Inflammatory macrophage treated with lipopolysaccharide for 1 hour (primary cell): ENCODE measurements at regions not wholly inside any gene's neighbourhood (a gene's known extent, or its start where the extent isn't known, plus 50 kb on each side); places are given as distances from the start of the nearest gene placed in this dataset.
A peak's percentile ranks its signal among the peaks of the same experiment; 100 is the strongest.
"Not testable (repeated sequence)": the region's sequence is repeated elsewhere in the genome, so short reads cannot be mapped to it uniquely, and the experiment has no call there.

ENCODE experiments used
- DNase-seq, 2 donors: peaks; one replicate each; pipeline ENCODE4 v3.0.0-alpha.2; 2020 to 2022

DNA sequence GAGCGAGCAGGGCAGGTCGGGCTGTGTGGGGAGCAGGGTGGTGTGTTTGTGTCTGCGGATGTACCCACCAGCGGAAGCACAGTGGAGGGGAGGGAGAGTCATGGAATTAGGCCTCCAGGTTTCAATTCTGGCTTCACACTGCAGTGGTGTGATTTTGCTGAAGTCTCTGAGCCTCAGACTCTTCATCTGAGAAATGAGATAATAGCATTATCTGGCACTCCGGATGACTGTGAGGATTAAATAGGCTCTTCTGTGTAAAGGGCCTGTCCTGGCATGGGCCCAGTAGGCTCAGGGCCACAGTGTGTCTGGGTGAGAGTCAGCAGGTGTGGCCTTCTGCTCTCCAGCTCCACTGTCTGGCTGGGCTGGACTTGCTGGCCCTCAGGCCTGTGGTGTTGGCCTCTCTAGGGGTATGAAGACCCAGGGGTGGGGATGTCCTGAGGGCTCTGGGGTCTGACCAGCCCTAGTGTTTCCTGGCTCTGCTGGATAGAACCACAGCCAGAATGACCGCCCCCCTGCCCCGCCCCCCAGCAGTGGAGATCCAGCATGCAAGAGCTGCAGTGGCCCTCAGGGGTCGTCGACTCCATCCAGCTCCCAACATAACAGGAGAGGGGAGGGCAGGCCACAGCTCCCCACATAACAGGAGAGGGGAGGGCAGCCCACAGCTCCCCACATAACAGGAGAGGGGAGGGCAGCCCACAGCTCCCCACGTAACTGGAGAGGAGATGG is 178.6 kb downstream of the RPS24 start:
- DNase-seq, result no peak

DNA sequence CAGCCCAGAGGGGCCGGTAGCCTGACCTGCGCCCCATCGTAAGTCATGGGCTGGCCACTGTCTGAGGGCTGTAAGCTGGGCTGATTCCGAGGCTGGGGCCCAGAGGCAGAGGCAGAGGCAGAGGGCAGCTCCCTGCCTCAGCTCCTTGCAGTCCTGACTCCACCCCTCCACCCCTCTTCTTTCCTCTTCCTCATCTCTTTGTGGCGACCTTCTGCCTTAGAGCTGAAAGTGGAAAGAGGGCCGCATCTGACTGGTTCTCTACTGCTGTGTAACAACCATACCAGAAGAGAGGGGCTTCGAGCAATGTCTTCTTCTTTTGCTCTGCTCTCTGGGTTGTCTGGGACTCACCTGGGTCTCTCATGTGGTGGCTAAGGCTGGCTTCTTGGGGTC is 179.1 kb downstream of the RPS24 start:
- no peak for DNase-seq

DNA sequence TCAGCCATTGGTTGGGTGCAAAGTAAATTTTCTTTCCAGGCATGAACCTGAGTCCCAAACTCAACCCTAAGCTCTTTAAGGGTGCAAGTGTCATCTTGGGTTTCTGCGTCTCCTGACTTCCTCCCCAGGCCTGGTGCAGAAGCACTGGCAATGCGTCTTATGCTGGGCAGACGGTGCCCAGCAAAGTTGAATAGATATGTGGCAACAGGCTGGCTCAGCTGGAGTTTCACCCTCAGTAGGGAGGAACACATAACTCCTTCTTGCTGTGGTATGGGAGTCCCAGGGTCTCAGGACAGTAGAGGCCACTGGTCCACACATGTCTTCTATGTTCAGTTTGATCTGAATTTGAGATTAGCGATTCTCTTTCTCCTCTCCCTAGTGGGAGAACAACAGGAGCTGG is 181.3 kb downstream of the RPS24 start:
- DNase-seq, result no peak

DNA sequence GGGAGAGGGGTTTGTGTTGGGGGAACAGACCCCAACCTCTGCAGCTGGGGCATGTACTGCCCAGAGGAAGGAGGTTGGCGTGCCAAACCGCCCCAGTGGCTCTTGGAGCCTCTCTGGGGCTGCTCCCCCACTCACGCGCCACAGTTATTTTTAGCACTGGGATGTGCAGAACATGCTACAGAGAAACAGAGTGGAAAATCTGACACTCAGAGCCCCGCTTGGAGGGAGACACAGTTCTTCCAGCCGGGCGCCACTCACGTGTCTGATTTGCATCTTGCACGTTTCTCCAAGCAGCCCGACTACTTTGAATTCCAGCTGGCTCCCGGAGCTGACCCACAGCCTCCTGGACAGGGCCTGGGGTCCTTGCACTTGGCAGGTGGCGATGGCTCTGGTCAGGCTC is 182.0 kb downstream of the RPS24 start:
- no peak for DNase-seq

DNA sequence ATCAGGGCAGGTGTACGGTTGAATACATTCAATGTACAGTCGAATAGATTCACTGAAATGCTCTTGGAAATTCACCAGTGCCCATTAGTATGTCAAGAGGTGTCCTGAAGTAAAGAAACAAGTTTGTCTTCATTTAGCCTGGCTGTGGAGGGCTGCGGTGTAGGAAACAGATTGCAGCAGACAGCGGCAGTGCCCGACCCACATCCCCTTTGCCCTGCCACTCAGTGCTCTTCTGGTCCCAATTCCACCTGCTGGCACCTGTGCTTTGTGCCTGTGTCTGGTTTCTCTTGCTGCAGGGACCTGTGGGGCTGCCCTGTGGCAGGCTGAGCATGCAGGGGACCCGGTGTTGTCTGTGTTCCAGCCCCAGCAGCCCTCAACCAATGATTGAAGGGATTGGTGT is 183.7 kb downstream of the RPS24 start:
- no peak for DNase-seq

DNA sequence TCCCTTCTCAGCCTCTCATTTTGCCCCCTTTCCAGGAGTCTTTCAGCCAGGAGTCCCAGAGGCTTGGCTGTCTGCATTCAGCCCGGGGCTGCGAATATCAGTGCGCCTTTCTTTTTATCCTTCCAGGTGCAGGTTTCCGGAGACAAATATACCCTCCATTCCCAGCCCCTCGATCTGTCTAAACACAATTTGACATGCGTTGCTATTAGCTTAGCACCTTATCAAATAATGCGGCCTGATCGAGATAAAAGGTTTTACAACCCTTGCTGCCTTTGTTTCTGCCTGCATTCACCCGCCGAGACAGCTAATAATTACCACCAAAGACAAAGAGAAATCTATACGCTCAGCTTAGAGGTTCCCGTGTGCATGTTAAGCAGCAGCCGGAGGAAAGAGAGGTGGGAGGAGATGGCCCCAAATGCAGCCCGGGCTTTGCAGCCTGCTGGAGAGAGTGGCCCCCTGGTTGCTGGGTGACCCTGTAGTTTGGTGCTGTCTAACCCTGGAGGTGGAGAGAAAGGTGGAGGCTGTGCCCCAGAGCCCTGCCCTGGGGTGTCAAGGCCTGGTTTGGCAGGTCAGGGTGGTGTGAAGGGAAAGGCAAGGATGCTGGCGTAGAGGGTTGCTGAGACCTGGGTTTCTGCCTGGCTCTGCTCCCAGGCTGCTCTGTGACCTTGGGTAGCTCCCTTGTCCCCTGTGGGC is 185.3 kb downstream of the RPS24 start:
- DNase-seq, result no peak

DNA sequence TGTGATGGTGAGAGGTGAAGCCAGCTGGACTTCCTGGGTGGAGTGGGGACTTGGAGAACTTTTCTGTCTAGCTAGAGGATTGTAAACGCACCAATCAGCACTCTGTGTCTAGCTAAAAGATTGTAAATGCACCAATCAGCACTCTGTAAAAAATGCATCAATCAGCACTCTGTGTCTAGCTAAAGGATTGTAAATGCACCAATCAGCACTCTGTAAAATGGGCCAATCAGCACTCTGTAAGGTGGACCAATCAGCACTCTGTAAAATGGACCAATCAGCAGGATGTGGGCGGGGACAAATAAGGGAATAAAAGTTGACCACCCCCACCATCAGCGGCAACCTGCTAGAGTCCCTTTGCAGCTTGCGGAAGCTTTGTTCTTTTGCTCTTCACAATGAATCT is 185.9 kb downstream of the RPS24 start:
- DNase-seq, result not testable (repeated sequence)

DNA sequence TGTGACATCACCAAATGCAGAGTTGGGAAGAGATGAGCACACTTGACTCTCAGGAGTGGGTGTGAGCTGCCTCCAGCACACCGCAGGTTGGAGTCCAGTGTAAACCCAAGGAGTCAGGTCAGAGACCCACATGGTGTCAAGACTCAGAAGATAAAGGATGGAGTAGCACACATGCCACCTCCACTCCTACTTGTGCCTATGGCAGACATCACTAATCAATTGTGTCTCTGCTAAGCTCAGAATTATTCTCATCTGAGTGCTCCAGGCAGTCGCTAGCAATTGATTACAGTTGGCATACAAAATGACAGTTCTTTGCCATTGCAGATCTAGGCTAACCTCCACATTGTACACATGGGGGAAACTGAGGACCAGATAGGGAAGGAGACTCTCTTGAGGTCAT is 187.1 kb downstream of the RPS24 start:
- DNase-seq, result no peak

DNA sequence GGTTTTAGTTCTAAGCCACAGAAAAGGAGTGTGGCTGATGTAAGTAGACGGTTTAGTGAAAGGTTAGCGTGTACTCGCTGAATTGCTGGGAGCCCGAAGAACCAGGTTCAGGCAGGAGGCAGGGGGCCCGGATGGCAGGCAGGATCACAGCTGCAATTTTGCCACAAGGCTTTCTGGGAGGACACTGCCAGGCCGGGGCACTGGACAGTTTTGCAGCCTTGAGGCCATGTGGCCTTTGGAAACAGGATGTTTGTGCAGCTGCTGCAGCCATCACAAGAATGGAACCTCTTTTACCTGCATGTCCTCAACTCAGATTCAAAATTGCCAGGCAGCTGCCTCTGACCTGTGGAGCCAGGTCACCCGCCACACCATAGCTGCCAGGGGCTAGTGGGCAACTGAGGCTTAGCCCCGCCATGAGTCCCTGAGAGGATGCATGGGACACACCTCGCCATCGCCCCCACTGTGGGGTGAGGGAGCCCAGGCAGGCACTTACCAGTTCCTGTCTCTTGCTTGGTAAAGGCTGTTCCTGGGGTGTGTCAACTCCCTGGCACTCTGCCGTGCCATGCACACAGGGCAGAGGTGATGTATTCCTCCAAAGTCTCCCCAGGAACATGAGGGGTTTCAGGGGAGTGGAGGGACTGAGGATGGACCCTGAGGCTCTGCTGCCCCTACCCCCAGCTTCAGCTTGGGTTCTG is 188.6 kb downstream of the RPS24 start:
- no peak for DNase-seq

DNA sequence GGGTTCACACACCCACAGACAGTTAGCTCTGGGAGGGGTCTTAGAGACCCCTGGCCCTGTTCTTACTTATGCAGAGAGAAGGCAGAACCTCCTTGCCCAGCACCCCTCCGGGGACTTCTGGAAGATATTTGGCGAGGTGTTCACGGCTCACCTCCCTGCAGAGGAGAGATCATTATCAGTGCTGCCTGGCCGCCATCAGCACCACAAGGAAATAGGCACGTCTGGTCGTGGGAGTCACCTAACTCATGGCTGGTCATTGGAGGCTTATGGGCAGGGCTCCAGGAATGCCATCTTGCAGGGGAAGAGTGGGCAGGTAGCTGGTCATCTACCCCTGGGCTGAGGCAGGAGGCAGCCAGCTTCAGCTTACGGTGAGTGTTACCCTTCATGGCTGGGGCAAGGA is 189.4 kb downstream of the RPS24 start:
- no peak for DNase-seq

DNA sequence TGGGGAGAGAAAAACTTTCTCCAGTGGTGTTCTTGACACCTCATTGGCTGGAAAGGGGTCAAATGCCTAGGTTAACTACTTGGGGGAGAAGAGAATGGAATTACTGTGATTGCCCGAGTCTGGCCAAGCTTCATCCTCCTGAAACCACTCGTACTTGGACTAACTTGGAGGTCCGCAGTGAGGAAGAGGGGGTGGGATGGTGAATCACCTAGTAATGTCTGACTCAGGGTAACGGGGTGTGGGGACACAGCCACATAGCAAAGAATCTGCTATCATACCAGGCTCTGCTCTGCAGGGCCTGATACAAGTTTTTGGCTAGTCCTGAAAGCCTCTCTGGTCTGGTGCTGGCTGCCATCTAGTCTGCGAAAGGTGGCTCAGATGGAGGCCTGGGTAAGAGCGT is 190.9 kb downstream of the RPS24 start:
- no peak for DNase-seq

DNA sequence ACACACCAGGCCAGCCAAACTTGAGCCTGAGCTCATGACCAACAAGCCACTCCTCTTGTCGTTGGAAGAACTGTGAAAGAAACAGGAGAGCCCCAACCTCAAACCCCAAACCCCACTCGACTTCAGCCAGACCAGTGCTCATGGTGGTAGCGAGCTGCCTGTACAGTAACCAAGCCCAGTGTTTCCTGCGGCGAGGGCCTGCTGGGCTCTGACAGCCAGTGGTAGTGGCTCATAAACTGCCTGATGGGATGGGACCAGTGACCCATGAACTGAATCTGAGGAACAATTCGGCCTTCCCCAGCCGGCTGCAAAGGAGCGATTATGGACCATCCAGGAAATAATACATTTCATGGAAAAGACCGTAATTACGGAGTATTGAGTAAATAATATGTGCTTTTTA is 191.9 kb downstream of the RPS24 start:
- no peak for DNase-seq

DNA sequence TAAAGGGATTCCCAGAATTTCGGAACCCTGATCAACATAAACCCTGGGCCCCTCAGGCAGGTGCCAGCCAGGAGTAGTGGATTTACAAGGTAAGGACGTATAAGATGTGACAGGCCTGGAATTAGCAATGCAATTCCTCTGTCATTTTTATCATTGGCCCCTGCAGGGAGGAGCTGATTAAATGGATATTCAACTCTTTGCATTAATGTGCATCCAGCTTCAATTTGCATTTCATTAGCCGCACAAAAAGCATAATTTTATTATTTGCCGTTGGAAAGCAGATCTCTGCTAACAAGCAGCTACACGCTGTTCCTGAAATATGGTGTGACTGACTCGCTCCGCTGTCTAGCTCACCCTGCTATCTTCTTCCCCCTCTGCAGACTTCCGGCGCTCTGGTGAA is 195.8 kb downstream of the RPS24 start:
- DNase-seq, result no peak

DNA sequence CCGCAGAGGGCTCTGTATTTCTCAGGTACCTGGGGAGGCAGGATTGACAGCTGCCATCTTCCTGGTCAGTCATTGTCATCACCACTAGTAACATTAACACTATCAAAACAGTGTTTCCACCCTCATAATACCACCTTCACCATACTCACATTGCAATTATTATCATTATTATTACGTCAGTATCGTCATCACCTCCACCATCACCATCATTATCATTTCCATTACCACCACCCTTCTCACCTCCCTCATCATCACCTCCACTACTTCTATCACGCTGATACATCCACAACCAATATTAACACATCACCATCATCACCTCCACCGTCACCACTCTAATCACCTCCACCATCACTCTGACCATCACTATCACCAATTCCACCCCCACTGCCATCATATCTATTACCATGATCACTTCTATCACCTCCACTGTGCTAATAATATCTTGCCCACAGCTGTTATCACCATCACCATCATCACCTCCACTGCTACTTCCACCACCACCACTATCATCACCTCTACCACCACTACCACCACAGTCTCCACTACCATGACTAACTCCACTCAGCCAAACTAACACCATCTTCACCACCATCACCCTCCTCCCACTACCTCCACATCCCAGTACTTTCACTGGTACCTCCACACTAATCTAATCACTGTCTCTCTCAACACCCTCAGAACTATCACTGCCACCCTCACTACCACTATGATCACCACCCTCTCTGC is 196.4 kb downstream of the RPS24 start:
- no peak for DNase-seq

DNA sequence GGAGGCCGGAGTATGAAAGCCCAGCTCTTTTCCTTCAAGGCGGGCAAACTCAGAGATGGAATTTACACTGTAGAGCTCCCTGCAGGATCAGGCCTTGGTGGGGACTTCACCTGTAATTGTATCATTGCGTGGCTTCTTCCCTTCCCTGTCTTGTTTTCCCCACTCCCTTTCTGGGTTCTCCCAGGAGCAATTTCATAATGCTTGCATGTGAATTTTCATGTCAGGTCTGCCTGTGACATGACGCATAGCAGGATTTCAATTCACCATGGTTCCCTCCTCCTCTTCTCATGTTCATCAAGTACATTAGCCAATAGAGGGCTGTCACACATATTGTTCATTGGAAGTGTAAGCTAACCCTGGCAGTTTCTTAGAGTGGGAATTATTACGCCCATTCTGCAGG is 197.7 kb downstream of the RPS24 start:
- no peak for DNase-seq

DNA sequence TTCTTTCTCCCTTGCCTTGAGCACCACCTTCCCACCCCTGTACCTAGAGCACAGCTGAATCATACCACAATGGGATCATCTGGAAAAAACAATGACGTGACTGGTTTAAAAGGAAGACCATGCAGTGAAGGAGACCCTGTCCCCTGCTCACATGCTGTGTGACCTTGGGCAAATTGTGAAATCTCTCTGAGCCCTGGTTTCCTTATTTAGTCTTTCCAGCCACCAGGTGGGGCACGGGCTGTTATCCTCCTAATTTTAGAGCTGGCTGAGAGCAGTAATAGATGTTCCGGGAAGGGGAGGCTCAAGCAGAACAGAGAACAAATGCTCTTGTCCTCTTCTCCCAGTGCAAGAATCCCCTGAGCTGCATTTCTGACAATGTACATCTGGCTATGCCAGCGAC is 198.3 kb downstream of the RPS24 start:
- DNase-seq, result peak in 1 of 2 donors; percentile 23

DNA sequence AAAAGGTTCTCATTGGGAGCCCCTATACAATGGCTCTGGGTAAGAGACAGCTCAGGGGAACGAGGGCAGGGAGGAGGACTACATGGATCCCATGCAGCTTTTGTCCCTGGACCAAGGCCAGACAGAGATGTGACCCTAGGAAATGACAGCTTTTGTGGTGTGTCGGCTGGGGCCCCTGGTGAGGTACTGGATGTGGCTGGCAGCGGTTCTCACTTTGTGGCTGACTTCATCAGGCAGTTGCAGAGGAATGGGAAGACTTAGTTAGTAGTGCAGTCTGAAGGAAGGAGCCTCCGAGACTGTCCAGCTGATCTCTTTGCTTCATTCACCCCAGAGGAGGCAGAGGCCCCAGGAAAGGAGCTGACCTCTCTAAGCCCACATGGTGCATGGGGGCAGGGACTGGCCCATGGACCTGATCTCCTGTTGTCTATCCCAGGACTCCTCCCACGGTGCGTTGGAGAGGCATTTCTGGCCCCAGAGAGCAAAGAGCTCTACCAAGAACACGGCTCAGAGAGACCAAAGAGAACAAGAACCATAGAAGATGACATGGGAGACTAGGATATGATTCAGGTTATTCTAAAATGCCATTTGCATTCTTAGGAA is 202.9 kb downstream of the RPS24 start:
- no peak for DNase-seq

DNA sequence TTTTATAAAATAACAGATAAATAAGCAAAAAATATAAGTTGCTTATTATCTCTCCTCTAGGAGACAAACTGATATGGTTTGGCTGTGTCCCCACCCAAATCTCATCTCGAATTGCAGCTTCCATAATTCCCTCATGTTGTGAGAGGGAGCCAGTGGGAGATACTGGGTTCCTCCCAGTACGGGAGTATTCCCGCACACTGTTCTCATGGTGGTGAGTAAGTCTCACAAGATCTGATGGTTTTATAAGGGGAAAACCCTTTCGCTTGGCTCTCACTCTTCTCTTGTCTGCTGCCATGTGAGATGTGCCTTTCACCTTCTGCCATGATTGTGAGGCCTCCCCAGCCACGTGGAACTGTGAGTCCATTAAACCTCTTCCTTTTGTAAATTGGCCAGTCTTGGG is 204.3 kb downstream of the RPS24 start:
- DNase-seq, result peak in 1 of 2 donors; percentile 39

DNA sequence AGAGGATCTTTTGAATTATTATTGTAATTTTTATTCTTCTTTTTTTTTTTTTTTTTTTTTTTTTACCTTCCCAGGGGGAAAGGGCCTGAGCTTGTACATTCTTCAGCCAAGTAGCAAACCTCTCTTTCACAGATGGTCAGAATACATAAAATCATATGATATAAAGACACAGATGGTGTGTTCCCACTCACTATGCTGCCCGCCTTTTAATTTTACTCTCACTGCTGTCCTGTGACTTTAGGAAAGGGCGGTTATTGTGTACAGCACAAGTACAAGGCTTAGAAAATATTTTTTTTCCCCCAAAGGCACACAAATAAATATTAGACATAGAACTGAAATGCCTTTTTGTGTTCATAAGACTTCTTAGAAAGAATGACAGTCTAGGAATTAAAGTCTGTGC is 213.6 kb downstream of the RPS24 start:
- DNase-seq, result no peak

DNA sequence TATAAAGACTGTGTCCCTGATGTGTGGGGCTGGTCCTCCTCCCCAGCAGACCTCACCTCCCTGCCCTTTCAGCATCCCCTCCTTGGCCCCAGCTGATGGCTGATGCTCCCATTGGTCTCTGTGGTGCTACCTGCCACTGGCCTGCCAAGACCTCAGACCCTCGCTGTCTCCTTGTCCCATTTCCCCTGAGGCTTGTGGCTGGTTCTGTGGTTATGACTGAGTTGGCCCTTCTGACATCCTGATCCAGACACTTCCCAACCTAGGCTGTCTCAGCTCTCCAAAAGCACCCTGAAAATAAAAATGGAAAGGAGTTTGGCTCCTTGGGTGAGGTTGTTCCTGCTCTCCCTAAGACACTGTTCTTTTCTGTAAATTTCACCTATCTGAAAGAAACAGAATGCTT is 214.2 kb downstream of the RPS24 start:
- no peak for DNase-seq

DNA sequence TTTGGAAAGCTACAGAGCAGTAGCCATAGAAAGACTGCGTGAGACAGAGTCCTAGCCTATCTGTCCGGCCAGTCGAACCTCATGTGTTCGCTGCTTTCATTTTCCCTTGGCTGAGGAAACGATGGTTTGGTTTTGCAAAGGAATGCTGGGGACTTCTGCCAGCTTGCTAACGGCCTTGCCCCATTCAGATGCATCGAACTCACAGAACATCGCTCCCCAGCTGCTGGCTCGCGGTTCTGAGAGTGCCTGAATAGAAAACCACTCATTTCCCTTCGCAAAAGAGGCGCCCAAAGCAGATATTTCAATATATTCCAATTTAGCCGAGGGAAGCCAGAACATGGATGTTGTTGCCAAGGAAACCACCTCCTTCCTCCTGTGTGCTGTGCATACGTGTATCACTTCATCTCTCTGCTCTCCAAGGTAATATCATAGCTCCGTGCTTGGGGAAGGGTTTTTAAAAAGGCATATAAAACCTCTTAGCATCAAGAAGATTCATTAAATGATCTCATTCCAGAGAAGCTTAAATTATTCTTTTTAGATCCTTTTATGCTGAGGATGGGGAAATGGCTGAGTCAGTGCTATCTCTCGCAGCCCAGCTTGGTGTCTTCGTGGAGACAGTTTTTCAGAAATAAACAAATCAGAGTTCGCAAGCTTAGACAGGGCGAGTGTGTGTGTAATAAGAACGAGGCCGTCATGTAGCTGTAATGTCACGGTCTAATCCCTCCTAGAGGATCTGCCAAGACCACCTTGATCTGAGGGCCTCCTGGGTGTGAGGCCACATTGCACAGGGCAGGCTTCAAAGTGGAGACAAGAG is 215.2 kb downstream of the RPS24 start:
- DNase-seq, result no peak

DNA sequence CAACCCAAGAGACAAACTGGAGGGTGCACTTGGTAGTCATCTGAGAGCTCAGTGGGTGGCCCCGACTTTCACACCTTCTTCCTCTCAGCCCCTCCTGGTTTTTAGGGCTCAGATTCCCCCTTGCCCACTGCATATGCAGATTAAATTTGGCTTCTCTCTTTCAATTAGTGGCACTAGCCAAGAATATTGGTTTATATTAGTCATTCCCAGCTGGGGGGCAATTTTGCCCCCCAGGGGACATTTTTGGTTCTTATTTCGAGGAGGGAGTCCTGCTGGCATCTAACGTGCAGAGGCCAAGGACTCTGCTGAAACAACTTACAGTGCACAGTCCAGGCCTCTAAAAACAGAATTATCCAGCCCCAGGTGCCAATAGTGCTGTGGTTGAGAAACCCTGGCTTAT is 216.0 kb downstream of the RPS24 start:
- no peak for DNase-seq
